NCI-H146 treated with DMSO at 0.1 percent for 48 hours (cell line): ENCODE measurements at regions not wholly inside any gene's neighbourhood (a gene's known extent, or its start where the extent isn't known, plus 50 kb on each side); places are given as distances from the start of the nearest gene placed in this dataset.

Experiments
- DNase-seq: peaks from one replicate; lab custom pipeline; 2025; ENCODE audit not compliant: unreplicated experiment; lab: John Stamatoyannopoulos, UW

DNA sequence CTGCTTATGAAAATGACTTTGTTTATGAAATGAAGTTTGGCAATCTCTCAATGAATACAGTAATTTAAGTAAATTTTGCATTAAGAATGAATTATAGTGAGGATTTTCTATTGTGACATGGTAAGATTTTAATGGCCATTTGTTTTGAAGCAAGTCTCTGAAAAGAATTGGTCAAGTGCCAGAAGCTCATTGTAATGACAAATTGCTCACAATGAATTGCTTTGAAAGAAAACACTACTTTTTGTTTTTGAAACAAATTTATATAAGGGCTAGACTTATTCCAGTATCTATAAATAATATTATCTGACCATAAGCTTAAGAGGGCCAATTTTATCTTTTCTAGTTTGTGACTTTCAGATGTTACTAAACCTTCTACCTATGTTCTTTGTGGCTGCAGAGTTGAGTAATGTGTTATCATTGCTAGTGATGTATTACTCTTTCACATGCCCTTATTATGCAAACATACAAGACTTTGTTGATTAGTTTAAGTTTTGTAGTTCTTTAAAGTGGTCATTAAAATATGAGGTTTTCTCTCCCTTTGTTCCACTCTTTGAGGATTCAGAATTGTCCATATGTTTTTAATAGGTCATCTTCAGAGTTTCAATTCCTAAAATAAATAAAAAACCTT lies 93.0 kb upstream of the ZNF608 start:
- DNase-seq, result no peak

- DNase-seq, result no peak
Observed at GRCh38 chr5:124841829-124842712, 95.6 kb upstream of the ZNF608 start.

- no peak for DNase-seq
Observed at GRCh38 chr5:124842725-124843595, 96.5 kb upstream of the ZNF608 start.

GRCh38 chr5:124843596-124843899 lies 97.1 kb upstream of the ZNF608 start:
- DNase-seq, result no peak

DNA sequence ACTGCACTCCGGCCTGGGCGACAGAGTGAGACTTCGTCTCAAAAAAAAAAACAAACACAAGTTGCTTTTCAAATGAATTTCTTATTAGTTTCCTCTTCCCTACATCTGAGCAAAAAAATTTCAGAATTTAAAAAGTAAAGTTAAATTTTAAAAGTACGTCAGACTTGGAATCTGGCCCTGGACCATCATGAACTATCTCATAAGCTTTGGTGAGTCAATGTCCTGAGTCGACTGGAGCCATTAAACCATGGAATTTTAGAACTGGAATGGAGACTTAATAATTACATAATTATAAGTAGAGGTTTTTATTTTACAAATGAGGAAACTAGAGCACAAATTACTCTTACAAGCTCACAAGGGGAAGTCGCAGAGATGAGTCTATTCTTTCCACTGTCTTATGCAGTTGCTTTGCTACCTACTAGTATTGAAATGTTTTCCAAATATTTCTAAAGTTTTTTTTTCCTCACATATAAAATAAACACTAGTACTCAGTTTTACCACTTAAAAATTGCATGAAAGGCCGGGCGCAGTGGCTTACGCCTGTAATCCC lies 98.0 kb upstream of the ZNF608 start:
- no peak for DNase-seq

GRCh38 chr5:124847907-124848306 lies 101.5 kb upstream of the ZNF608 start:
- DNase-seq, result peak; percentile 20

DNA sequence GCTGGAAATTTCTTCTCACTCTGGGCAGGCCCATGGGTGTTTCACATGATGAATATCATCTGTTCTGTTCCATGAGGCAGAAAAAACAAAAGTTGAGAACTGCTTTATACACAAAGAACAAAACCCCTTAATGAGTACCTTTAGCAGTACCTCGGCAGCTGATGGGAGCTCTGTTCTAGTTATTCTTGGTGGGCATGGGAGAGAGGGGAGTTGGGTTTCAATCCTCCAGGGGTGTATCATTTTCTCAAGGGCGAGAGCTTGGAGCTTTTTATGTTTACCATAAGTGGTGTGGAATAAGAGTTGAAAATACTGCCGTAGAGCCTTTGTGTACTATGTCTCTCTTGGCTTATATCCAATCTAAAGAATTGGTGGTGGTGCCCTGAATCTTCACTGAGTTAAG lies 103.3 kb upstream of the ZNF608 start:
- no peak for DNase-seq

GRCh38 chr5:124856726-124857125 lies 110.3 kb upstream of the ZNF608 start:
- DNase-seq, result no peak

- no peak for DNase-seq
Observed at GRCh38 chr5:124858612-124859011, 112.2 kb upstream of the ZNF608 start.

- DNase-seq, result no peak
Observed at GRCh38 chr5:124859027-124859426, 112.6 kb upstream of the ZNF608 start.

DNA sequence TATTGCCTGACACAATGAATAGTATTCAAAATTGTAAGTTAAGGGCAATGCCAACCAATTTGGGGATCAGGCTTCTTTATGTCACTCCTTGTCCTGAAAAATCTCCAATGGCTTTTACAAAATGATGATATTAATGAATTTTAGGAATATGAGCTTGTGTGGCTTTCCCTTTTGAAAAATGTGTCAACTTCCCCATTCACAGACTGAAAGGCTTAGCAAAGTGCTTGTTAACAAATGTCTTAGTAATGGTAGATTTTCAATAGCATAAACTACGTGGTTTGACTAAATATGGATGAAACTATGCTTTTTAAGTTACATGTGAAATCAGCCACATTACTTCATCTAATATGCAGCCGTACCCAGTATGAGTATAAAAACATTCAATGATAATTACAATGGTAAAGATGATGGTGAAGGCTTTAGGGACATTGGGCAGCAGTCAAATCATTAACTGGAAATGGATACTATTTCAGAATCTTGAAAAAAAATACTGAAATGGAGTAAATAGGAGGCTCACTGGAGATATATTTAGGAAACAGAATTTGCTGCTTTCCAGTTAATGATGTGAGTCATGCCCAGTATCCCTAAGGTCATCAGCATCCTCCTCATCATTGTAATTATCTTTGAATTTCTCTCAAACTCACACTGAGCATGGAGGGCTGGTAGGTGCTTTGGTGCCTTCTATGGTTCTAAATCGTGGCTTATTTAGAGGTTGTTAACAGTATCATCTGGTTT lies 113.3 kb upstream of the ZNF608 start:
- DNase-seq, result no peak

- peak; percentile 46 for DNase-seq
Observed at GRCh38 chr5:124860291-124860655, 113.8 kb upstream of the ZNF608 start.

GRCh38 chr5:124865066-124865465 lies 118.6 kb upstream of the ZNF608 start:
- DNase-seq, result no peak

DNA sequence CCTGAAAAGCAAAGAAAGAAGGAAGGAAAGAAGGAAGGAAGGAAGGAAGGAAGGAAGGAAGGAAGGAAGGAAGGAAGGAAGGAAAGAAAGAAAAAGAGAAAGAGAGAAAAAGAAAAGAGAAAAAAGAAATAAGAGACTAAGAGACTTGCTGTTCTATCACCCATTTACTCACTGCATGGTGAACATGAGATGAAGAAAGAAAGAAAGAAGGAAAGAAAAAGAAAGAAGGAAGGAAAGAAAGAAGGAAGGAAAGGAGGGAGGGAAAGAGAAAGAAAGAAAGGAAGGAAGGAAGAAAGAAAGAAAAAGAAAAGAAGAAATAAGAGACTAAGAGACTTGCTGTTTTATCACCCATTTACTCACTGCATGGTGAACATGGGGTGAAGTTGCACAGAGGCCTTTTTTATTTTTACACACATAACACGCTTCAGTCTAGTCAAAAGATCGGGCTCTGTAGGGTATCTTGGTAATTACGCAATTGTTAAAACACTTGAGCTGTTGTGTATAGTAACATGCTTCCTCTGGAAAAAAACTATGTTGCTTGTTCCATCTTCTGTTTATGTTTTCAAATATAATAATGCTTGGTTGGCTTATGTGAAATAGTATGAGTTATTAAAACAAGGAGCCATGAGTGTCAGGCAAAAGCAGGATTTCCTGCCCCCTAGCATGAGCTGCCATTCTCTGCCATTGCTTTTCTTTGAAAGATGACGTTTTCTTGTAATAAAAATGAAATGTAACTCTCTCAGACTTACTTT lies 119.3 kb upstream of the ZNF608 start:
- DNase-seq, result no peak

DNA sequence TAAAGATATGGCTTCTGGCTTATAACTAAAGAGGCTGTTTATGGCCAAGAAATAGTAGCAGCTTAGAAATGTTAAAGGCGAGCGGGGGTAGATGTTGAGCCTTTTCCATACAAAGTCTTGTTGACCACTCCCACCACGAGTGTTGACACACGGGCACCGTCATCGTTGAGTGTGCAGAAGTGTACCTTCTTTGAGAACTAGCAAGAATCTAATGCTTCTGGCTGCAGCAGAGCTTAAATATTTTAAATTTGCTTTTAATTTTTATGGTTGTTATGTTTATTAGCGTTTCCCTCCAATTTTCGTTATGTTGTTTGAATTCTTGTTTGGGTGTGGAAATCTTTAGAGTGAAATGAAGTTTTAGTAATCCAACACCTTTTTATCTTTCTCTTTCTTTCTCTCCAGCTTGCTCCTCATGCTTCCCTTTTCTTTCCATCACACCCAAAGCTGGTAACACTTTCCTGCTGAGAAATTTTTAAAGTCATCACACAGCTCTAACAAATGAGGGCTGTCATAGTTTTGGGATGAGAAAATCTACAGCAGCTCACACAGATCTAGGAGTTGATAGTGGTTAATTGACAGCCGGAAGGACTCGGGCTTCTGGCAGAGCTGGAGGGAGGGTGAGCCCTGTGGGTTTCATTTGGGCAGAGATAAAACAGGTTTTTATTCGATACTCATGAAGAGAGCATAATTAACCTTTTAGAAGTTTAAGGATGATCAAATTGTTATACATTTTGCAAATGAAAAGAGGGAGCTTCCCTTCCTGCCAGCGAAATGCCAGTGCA lies 120.1 kb upstream of the ZNF608 start:
- DNase-seq, result no peak

DNA sequence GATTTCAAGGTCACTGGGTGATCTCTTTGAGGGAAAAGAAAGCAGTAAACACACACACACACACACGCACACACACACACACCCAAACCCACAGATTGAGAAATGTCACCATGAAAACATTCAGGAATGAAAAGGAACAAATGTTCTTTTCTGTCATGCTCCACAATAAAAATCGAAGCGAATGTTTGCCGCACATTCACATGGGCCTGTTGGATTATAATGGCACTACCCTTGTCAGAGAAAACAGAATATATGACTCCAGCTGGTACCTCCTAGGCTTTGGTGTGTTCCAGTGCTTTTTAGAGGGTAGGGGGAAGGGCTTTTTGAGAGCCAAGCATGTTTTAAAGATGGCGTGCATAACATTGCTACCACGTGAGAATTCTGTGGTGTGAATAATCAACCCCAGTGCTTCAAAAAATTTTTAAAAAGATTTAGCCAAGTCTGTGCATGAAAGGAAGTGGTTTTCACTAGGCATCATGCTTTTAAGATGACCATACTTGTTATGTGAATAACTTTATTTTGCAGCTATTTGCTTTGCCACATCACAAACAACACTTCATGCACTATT lies 120.8 kb upstream of the ZNF608 start:
- no peak for DNase-seq

- no peak for DNase-seq
Observed at GRCh38 chr5:124868676-124869075, 122.2 kb upstream of the ZNF608 start.

DNA sequence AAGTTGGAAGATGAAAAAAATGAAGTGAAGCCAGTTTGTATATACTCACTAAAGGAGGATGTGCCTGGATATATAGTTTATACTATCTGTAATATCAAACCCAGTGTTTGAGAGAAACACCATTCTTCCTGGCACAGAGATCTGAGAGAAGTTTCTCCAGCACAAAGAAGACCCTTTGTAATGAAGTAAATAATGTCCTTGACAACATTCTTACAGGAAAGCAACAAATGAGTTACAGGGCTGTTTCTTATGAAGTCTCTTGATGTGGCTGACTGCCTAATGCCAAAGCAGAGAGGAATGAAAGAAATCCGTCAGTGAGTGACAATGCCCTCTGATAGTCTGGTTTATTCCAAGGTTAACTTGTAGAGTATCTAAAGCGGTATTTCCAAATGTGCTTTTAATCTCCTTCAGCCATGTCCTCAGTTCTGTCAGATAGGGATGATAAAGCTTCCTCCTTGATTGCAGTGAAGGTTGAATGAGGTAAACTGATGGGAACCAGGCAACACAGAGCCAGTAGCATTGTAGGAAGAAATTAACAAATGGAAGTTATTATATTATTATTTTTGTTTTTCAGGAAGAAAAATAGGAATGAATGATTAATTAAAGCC lies 123.1 kb upstream of the ZNF608 start:
- no peak for DNase-seq

- no peak for DNase-seq
Observed at GRCh38 chr5:124870070-124870469, 123.6 kb upstream of the ZNF608 start.
